ENCODE measurements at regions not wholly inside any gene's neighbourhood (a gene's known extent, or its start where the extent isn't known, plus 50 kb on each side); places are given as distances from the start of the nearest gene placed in this dataset.

DNA sequence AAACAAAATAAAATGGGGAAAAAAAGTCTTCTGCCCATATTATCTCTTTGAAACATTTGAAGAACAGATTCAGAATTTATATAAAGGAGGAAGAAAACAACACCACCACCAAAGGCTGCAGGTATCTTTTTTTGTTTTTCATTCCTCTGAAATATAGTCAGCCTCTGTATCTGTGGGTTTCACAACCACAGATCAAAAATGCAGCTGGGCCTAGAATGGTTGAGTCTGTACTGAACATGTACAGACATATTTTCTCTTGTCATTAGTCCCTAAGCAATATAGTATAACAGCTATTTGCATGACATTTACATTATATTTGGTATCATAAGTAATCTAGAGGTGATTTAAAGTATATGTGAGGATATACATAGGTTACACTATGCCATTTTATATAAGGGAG, 559.7 kb upstream of the LRRN3 start (continued):
- TF ChIP-seq, protein P1, sequence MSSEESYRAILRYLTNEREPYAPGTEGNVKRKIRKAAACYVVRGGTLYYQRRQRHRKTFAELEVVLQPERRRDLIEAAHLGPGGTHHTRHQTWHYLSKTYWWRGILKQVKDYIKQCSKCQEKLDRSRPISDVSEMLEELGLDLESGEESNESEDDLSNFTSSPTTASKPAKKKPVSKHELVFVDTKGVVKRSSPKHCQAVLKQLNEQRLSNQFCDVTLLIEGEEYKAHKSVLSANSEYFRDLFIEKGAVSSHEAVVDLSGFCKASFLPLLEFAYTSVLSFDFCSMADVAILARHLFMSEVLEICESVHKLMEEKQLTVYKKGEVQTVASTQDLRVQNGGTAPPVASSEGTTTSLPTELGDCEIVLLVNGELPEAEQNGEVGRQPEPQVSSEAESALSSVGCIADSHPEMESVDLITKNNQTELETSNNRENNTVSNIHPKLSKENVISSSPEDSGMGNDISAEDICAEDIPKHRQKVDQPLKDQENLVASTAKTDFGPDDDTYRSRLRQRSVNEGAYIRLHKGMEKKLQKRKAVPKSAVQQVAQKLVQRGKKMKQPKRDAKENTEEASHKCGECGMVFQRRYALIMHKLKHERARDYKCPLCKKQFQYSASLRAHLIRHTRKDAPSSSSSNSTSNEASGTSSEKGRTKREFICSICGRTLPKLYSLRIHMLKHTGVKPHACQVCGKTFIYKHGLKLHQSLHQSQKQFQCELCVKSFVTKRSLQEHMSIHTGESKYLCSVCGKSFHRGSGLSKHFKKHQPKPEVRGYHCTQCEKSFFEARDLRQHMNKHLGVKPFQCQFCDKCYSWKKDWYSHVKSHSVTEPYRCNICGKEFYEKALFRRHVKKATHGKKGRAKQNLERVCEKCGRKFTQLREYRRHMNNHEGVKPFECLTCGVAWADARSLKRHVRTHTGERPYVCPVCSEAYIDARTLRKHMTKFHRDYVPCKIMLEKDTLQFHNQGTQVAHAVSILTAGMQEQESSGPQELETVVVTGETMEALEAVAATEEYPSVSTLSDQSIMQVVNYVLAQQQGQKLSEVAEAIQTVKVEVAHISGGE (CRISPR knock-in tag; IDR thresholded peaks at IDR 0.05), result no peak
- no peak for TF ChIP-seq CBFB (IDR thresholded peaks at IDR 0.05; ENCODE audit: low read depth)
- no peak for TF ChIP-seq CBX5 (IDR thresholded peaks at IDR 0.05; ENCODE audit: low read depth)

DNA sequence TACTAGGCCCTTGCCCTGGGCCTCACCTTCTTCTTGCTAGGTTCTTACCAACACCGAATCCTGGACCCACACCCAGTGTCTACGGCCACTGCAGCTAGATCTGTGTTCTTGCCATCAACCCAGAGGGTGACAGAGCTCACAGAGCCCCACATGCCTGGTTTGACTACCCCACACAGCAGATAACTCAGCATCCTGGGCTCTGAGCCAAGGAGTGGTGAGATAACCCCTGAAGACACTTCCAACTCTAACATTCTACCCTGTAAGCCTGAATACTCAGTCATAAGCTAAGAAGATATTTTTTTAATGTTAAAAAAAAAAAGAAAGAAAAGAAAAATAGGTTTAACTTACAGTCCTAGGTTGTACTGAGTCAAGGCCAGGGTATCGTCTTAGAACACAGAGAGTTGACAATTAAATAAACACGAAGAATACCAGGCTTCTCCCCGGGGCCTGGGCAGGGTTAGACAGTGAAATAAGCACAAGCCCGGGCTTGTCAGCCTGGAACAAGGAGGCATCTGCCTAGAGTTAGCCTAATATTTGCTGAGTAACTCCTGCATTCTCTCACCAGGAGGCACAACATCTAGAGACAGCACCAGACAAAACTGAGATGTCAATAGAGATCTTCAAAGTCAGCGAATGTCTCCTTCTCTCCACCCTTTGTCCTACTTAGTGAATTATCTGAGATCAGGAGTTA, 556.5 kb upstream of the LRRN3 start:
- TF ChIP-seq, protein P2, sequence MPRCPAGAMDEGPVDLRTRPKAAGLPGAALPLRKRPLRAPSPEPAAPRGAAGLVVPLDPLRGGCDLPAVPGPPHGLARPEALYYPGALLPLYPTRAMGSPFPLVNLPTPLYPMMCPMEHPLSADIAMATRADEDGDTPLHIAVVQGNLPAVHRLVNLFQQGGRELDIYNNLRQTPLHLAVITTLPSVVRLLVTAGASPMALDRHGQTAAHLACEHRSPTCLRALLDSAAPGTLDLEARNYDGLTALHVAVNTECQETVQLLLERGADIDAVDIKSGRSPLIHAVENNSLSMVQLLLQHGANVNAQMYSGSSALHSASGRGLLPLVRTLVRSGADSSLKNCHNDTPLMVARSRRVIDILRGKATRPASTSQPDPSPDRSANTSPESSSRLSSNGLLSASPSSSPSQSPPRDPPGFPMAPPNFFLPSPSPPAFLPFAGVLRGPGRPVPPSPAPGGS (IDR thresholded peaks at IDR 0.05; ENCODE audit: borderline replicate concordance, insufficient read depth, low read depth, low read length, poor library complexity, severe bottlenecking), result no peak
- TF ChIP-seq KLF5 (IDR thresholded peaks at IDR 0.05; ENCODE audit: partially characterized antibody), result no peak
- no peak for TF ChIP-seq HDGF (IDR thresholded peaks at IDR 0.05)
- TF ChIP-seq TCF3 (IDR thresholded peaks at IDR 0.05; ENCODE audit: borderline replicate concordance, insufficient read depth, low read depth, low read length), result no peak
- TF ChIP-seq EED (IDR thresholded peaks at IDR 0.05; ENCODE audit: low read depth), result no peak
- no peak for TF ChIP-seq ZNF24 (IDR thresholded peaks at IDR 0.05)
- no peak for TF ChIP-seq SRF (IDR thresholded peaks at IDR 0.05; ENCODE audit: low read depth in 2 of 2, low read length in 2 of 2)
- Histone ChIP-seq H3K9ac (ENCODE audit: control insufficient read depth, insufficient read depth, low read length) (no peak overlapping the region), H3K4me1 (ENCODE audit: control insufficient read depth, insufficient read depth, low read length) (no peaks in the 10 kb centered on the region), H3K79me2 (ENCODE audit: control insufficient read depth, insufficient read depth, low read length) (no peaks in the 10 kb centered on the region), H3K4me2 (ENCODE audit: control insufficient read depth, insufficient read depth) (no peak overlapping the region), H3K27me3 (replicated peaks in 1 of 2; ENCODE audit: control insufficient read depth in 2 of 2, insufficient read depth in 2 of 2, low read length in 1 of 2) (no peaks in the 10 kb centered on the region), H4K20me1 (ENCODE audit: control insufficient read depth, insufficient read depth) (no peaks in the 10 kb centered on the region), H3K27ac (ENCODE audit: control insufficient read depth, insufficient read depth) (no peak overlapping the region), H3K36me3 (ENCODE audit: control insufficient read depth in 2 of 2, insufficient read depth in 2 of 2, low read length in 1 of 2) (no peaks in the 10 kb centered on the region), H2AFZ (ENCODE audit: control insufficient read depth, low read depth, low read length) (no peak overlapping the region), H3K9me3 (replicated peaks; ENCODE audit: control insufficient read depth, insufficient read depth, low read length) (no peaks in the 10 kb centered on the region; the same call in 2 of the 3 replicates), H3K4me3 (no peak overlapping the region)
- intact Hi-C loops (cut with micrococcal nuclease; ENCODE audit: unreplicated experiment) (no loop called here), in situ Hi-C loops (cut with MboI) (no loop called here)
- FAIRE-seq, result no peak
- ChIA-PET POLR2A (no interaction called here), CTCF (no interaction called here), RAD21 (ENCODE audit: unreplicated experiment) (no interaction called here), SMC1A (ENCODE audit: uncharacterized antibody, unreplicated experiment) (no interaction called here)
- DNase-seq (ENCODE audit: low read depth, low spot score), result no peak
- no TSS peak for BruUV-seq (replicated peaks)
- 6% methylated on average over 7 of the region's 7 CpGs for WGBS (ENCODE audit: insufficient coverage, insufficient replicate concordance, low lambda C conversion rate, missing lambda C conversion rate)
- peak; percentile 49 for ATAC-seq
